ENCODE measurements at regions not wholly inside any gene's neighbourhood (a gene's known extent, or its start where the extent isn't known, plus 50 kb on each side); places are given as distances from the start of the nearest gene placed in this dataset.

DNA sequence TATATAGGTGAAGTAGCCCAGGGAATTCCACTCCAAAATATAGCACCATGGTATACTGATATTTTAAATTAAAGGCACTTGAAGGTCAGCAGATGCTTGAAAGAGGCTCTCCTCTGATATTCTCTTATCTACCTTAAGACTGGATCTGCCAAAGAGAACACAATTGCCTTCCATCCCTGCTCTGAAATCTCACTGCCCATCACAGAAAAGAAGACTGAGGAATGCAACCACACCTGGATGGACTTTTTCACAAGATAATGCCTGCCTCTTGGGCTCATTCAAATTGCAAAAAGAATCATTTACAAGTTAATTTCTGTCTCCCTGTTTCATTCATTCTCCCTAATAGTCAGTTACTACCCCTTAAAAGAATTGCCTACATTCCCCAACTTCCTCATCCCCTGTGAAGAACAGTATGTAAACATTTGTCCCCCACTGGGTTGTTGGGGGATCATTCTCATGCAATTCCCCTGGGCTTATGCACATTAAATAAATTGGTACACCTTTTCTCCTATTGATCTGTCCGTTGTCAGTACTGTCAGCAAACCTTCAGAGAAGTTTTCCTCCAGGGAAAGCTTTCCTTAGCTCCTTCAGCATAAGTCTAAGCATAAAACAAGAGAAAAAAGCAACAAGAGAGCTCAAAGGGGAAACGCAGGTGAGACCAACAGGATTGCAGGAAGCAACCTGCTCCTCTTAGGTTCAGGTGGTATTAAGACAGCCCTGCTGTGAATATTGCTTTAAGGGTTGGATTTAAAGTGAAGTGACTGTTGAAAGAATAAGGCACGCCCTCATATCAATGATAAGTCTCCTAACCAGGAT, 171.4 kb upstream of the SLC30A5 start:
- intact Hi-C loops (cut with DNase I; ENCODE audit: low total_unique reads), result no loop called here
- no peak overlapping the region for H3K4me3 ChIP-seq
- DNase-seq, result no peak
- no peak overlapping the region for H3K27ac ChIP-seq
- H3K4me1 ChIP-seq, result peaks cover 0 to 14% (median 6%) of the 10 kb centered on the region in 4 donors
- H3K36me3 ChIP-seq, result no peaks in the 10 kb centered on the region
- H3K27me3 ChIP-seq, result no peaks in the 10 kb centered on the region
- TF ChIP-seq, protein P1, sequence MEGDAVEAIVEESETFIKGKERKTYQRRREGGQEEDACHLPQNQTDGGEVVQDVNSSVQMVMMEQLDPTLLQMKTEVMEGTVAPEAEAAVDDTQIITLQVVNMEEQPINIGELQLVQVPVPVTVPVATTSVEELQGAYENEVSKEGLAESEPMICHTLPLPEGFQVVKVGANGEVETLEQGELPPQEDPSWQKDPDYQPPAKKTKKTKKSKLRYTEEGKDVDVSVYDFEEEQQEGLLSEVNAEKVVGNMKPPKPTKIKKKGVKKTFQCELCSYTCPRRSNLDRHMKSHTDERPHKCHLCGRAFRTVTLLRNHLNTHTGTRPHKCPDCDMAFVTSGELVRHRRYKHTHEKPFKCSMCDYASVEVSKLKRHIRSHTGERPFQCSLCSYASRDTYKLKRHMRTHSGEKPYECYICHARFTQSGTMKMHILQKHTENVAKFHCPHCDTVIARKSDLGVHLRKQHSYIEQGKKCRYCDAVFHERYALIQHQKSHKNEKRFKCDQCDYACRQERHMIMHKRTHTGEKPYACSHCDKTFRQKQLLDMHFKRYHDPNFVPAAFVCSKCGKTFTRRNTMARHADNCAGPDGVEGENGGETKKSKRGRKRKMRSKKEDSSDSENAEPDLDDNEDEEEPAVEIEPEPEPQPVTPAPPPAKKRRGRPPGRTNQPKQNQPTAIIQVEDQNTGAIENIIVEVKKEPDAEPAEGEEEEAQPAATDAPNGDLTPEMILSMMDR (IDR thresholded peaks at IDR 0.05), result no peak
- peaks cover 0 to 4% (median 3%) of the 10 kb centered on the region in 3 donors for H3K9me3 ChIP-seq

DNA sequence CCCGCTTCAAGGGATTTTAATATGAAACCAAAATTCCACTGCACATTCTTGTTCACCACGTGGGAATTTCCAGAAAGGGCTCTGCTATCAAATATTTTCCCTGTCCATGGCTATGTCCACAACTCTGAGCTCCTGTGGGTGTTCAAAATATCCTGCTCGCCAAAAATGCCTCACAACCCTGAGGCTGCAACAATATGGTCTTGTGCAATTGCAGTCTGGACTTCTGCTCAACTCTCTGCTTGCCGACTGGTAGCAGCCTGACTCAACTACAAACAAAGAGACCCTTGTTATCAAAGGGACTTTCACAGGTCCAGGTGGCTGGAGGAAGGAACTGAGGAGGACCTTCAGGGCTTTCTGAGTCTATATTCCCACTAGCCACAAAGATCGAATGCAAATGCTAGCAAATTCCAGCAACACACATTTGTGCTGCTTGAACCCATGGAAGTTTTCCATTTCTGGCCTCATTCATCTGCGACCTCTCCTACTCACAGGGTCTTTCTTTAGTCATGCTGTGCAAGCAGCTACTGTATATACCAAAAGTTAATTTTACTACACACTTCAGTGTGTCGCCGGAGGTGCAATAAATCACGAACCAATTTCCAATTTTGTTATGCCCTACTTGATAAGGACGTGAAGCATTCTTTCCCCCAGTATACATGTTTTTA, 169.2 kb upstream of the SLC30A5 start:
- H3K4me3 ChIP-seq, result no peak overlapping the region
- TF ChIP-seq, protein P1 (IDR thresholded peaks at IDR 0.05), result no peak
- H3K36me3 ChIP-seq, result no peaks in the 10 kb centered on the region
- no peak for DNase-seq
- H3K9me3 ChIP-seq, result no peaks in the 10 kb centered on the region
- H3K27ac ChIP-seq, result no peak overlapping the region
- peaks cover 0 to 14% (median 6%) of the 10 kb centered on the region in 4 donors for H3K4me1 ChIP-seq
- H3K27me3 ChIP-seq, result no peaks in the 10 kb centered on the region
- intact Hi-C loops (cut with DNase I; ENCODE audit: low total_unique reads), result no loop called here

DNA sequence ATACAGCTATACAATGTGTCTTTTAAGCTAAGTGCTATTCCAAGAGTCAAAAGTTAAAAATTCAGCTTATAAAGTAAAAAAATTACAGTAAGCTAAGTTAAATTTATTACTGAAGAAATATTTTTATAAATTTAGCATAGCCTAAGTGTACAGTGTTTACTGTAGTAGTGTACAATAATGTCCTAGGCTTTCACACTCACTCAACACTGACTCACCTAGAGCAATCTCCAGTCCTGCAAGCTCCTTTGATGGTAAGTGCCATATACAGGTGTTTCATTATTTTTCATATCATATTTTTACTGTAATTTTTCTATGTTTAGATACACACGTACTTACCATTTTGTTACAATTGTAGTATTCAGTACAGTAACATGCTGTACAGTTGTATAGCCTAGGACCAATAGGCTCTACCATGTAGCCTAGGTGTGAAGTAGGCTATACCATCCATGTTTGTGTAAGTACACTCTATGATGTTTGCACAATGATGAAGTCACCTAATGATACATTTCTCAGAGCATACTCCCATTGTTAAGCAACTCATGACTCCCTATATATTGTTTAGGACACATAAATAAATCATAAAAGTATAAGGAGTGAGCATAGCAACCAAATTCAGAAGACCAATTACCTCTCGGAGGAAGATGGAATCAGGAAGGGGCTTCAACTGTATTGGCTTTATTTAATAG, 165.1 kb upstream of the SLC30A5 start:
- Histone ChIP-seq H3K4me3 (no peak overlapping the region), H3K4me1 (peaks cover 0 to 13% (median 6%) of the 10 kb centered on the region in 4 donors), H3K9me3 (peaks cover 0 to 8% (median 0%) of the 10 kb centered on the region in 3 donors), H3K27me3 (no peaks in the 10 kb centered on the region), H3K36me3 (no peaks in the 10 kb centered on the region), H3K27ac (no peak overlapping the region)
- DNase-seq, result no peak
- intact Hi-C loops (cut with DNase I; ENCODE audit: low total_unique reads), result no loop called here
- TF ChIP-seq, protein P1 (IDR thresholded peaks at IDR 0.05), result no peak

DNA sequence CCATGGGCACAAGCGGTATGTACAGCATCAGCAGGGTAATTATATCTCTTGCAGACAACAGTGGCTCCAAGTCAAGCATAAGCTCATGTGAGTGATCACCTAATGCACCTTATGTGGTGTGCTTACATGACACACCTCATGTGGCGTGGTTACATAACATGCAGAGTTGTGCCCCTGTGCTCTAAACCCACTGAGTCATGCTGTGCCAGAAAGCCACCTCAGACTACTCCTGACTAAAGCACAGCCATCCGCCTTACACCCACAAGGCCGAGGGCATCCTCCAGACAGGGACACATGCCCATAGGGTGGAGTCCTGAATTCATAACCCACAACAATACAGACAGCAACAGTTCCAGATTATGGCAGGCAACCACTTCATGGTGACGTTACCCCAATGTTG, 163.7 kb upstream of the SLC30A5 start:
- no peaks in the 10 kb centered on the region for H3K27me3 ChIP-seq
- no peaks in the 10 kb centered on the region for H3K36me3 ChIP-seq
- H3K27ac ChIP-seq, result no peak overlapping the region
- TF ChIP-seq, protein P1 (IDR thresholded peaks at IDR 0.05), result no peak
- peaks cover 0 to 8% (median 0%) of the 10 kb centered on the region in 3 donors for H3K9me3 ChIP-seq
- intact Hi-C loops (cut with DNase I; ENCODE audit: low total_unique reads), result no loop called here
- no peak for DNase-seq
- H3K4me3 ChIP-seq, result no peak overlapping the region
- no peaks in the 10 kb centered on the region for H3K4me1 ChIP-seq

DNA sequence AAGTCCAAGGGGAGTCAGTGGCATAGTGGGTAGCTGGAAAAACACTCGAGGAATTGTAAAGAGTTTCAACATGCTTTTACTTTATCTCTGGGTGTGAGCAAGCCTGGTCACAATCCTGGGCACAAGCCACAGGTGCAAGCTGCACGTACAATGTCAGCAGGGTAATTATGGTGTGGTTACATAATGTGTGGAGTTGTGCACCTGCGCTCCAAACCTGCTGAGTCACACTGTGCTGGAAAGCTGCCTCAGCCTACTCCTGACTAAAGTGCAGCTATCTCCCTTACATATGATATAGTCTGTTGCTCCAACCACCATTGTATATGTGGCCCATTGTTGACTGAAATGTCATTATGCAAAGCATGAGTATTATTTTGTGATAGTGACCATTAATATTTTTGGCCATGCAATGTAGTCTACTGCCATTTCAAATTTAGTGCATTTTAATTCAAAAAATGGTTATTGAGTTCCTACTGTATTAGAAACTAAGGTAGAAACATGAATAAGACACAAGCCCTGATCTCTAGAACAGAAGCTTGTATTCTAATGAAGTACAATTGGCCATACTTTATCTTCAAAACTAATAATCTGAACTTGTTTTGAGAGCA, 160.9 kb upstream of the SLC30A5 start:
- intact Hi-C loops (cut with DNase I; ENCODE audit: low total_unique reads), result no loop called here
- TF ChIP-seq, protein P1 (IDR thresholded peaks at IDR 0.05), result no peak

More for the DNA sequence above, 160.9 kb upstream of the SLC30A5 start:
- Histone ChIP-seq H3K4me3 (no peak overlapping the region), H3K27me3 (no peaks in the 10 kb centered on the region), H3K27ac (no peak overlapping the region), H3K9me3 (peaks cover 0 to 8% (median 0%) of the 10 kb centered on the region in 3 donors), H3K36me3 (no peaks in the 10 kb centered on the region), H3K4me1 (no peaks in the 10 kb centered on the region)
- no peak for DNase-seq
